Trophoblast cell (in vitro differentiated cells and primary cell): ENCODE measurements at regions not wholly inside any gene's neighbourhood (a gene's known extent, or its start where the extent isn't known, plus 50 kb on each side); places are given as distances from the start of the nearest gene placed in this dataset.

Experiments used
- DNase-seq, 2 donors: peaks; one replicate each; pipeline ENCODE4 v3.0.0-alpha.2; 2016
- H2AFZ ChIP-seq: 2 replicates; pipeline ENCODE4 v1.6.1; 2013; ENCODE audit warnings: low read length, moderate library complexity, mild to moderate bottlenecking; ENCODE audit not compliant: insufficient read depth, poor library complexity
- H2AK5ac ChIP-seq: 2 replicates; pipeline ENCODE4 v1.6.1; 2013; ENCODE audit warnings: mild to moderate bottlenecking, low read length
- H2BK120ac ChIP-seq: 2 replicates; pipeline ENCODE4 v1.6.1; 2013; ENCODE audit warnings: low read length, mild to moderate bottlenecking, moderate library complexity; ENCODE audit not compliant: insufficient read depth, poor library complexity
- H2BK12ac ChIP-seq: 2 replicates; pipeline ENCODE4 v1.6.1; 2013; ENCODE audit warnings: mild to moderate bottlenecking, low read length, moderate library complexity
- H2BK5ac ChIP-seq: 2 replicates; pipeline ENCODE4 v1.6.1; 2013; ENCODE audit warnings: low read length, low read depth, moderate library complexity, mild to moderate bottlenecking; ENCODE audit not compliant: poor library complexity
- H3K14ac ChIP-seq: 2 replicates; pipeline ENCODE4 v1.6.1; 2013; ENCODE audit warnings: mild to moderate bottlenecking, low read length
- H3K18ac ChIP-seq: 2 replicates; pipeline ENCODE4 v1.6.1; 2013; ENCODE audit warnings: mild to moderate bottlenecking, low read length
- H3K23ac ChIP-seq: 2 replicates; pipeline ENCODE4 v1.6.1; 2013; ENCODE audit warnings: low read length
- H3K27ac ChIP-seq: 2 replicates; pipeline ENCODE4 v1.5.1; 2013; ENCODE audit warnings: low read depth, mild to moderate bottlenecking, inconsistent platforms, low read length, moderate library complexity
- H3K27me3 ChIP-seq: 2 replicates; pipeline ENCODE4 v1.6.1; 2013; ENCODE audit warnings: inconsistent platforms, mild to moderate bottlenecking, low read length, moderate library complexity; ENCODE audit not compliant: insufficient read depth
- H3K36me3 ChIP-seq, 2 experiments: 1 replicate in 1 of 2; 2 replicates in 1 of 2; pipeline ENCODE4 v1.6.1; 2013; ENCODE audit warnings: low read length in 2 of 2, mild to moderate bottlenecking in 2 of 2, moderate library complexity in 1 of 2; ENCODE audit not compliant: insufficient read depth in 2 of 2, control insufficient read depth in 1 of 2
- H3K4ac ChIP-seq: 2 replicates; pipeline ENCODE4 v1.6.1; 2013; ENCODE audit warnings: low read depth, mild to moderate bottlenecking, low read length, moderate library complexity
- H3K4me1 ChIP-seq, 2 experiments: 1 replicate in 1 of 2; 2 replicates in 1 of 2; pipeline ENCODE4 v1.6.1; 2013; ENCODE audit warnings: low read length in 2 of 2, mild to moderate bottlenecking in 2 of 2, moderate library complexity in 1 of 2; ENCODE audit not compliant: insufficient read depth in 2 of 2, control insufficient read depth in 1 of 2
- H3K4me2 ChIP-seq: 2 replicates; pipeline ENCODE4 v1.6.1; 2013; ENCODE audit warnings: inconsistent platforms, mild to moderate bottlenecking, low read length, moderate library complexity
- H3K4me3 ChIP-seq: 2 replicates; pipeline ENCODE4 v1.5.1; 2013; ENCODE audit warnings: mild to moderate bottlenecking, low read depth, low read length, inconsistent platforms
- H3K79me1 ChIP-seq: one replicate; pipeline ENCODE4 v1.6.1; 2013; ENCODE audit warnings: low read length
- H3K79me2 ChIP-seq: 2 replicates; pipeline ENCODE4 v1.6.1; 2013; ENCODE audit warnings: low read length, mild to moderate bottlenecking; ENCODE audit not compliant: control insufficient read depth, insufficient read depth, poor library complexity
- H3K9ac ChIP-seq: 2 replicates; pipeline ENCODE4 v1.6.1; 2013; ENCODE audit warnings: mild to moderate bottlenecking, low read length
- H3K9me3 ChIP-seq: 2 replicates; pipeline ENCODE4 v1.6.1; 2013; ENCODE audit warnings: low read depth, mild to moderate bottlenecking, control low read depth, inconsistent platforms, low read length; ENCODE audit not compliant: insufficient read depth
- H4K12ac ChIP-seq: 2 replicates; pipeline ENCODE4 v1.6.1; 2013; ENCODE audit warnings: low read depth, mild to moderate bottlenecking, low read length, moderate library complexity
- H4K8ac ChIP-seq: 2 replicates; pipeline ENCODE4 v1.6.1; 2013; ENCODE audit warnings: low read depth, mild to moderate bottlenecking, low read length, moderate library complexity
- H4K91ac ChIP-seq: one replicate; pipeline ENCODE4 v1.6.1; 2013; ENCODE audit warnings: low read depth, mild to moderate bottlenecking, low read length, moderate library complexity
- WGBS: extraction: QIAGEN DNeasy Blood & Tissue Kit; methylation state at CpG from one replicate; pipeline ENCODE4 v1.1.7; 2013; ENCODE audit warnings: missing lambda C conversion rate; ENCODE audit not compliant: insufficient read length, insufficient coverage; ENCODE audit errors: extremely low coverage; 5-methylcytosine and 5-hydroxymethylcytosine counted together

DNA sequence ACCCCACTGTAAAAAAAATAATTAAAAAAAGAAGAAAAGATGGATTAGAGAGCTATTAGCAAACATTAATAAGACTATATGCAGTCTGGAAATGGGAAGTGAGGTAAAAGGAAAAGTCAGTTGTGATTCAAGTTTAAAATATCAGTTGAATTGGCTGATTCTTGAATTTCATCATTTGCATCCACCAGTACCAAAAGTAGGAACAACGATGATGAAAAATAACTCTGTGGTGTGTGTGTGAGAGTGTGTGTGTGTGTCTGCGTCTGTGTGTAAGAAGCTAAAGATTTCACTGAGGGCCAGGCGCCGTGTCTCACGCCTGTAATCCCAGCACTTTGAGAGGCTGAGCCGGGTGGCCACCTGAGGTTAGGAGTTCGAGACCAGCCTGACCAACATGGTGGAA is 56.0 kb upstream of the SLC4A7 start:
- Histone ChIP-seq H2BK5ac (no peak overlapping the region), H3K27me3 (no peaks in the 10 kb centered on the region), H2AFZ (no peak overlapping the region), H3K18ac (no peak overlapping the region), H2BK120ac (no peak overlapping the region), H3K36me3 (no peaks in the 10 kb centered on the region), H3K9me3 (no peaks in the 10 kb centered on the region), H3K23ac (no peak overlapping the region), H3K9ac (no peak overlapping the region), H2AK5ac (no peak overlapping the region), H3K14ac (no peak overlapping the region), H3K4me1 (peaks cover 0 to 2% of the 10 kb centered on the region in 2 experiments), H3K4ac (no peak overlapping the region), H3K4me2 (no peak overlapping the region), H3K27ac (no peak overlapping the region), H3K4me3 (no peak overlapping the region), H4K8ac (no peak overlapping the region), H3K79me2 (no peaks in the 10 kb centered on the region), H4K91ac (no peak overlapping the region), H2BK12ac (no peak overlapping the region), H3K79me1 (peaks cover 2% of the 10 kb centered on the region), H4K12ac (no peak overlapping the region)
- no CpG with 5 or more reads among the region's 7 CpGs for WGBS
- no peak for DNase-seq

DNA sequence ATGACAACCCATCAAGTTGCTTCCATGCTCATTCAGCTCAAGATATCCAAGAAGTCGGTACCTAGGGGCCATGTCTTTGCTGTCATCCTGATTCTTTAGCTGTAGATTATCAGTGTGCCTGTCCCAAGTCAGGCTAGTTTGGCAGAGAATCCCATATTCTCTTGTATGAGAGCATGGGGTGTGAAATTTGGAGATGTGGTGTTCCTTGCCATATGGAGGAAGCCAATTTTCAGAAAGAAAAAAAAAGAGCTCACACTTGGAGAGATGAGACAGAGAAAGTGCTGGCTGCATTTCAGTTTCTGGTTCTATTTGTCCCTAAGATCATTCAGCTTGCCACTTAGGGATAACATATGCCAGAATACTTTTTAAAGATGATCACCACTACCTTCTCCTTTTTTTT is 52.3 kb upstream of the SLC4A7 start:
- Histone ChIP-seq H3K27me3 (no peaks in the 10 kb centered on the region), H3K79me1 (peaks cover 4% of the 10 kb centered on the region), H2AFZ (no peak overlapping the region), H4K8ac (no peak overlapping the region), H3K4me3 (no peak overlapping the region), H2BK12ac (no peak overlapping the region), H3K9ac (no peak overlapping the region), H2AK5ac (no peak overlapping the region), H2BK120ac (no peak overlapping the region), H3K4me1 (peaks cover 4 to 5% of the 10 kb centered on the region in 2 experiments), H4K91ac (no peak overlapping the region), H3K4ac (no peak overlapping the region), H3K14ac (no peak overlapping the region), H3K9me3 (no peaks in the 10 kb centered on the region), H3K79me2 (no peaks in the 10 kb centered on the region), H3K23ac (no peak overlapping the region), H3K4me2 (no peak overlapping the region), H4K12ac (no peak overlapping the region), H3K27ac (peak overlapping the region; percentile 24), H3K36me3 (no peaks in the 10 kb centered on the region), H2BK5ac (no peak overlapping the region), H3K18ac (no peak overlapping the region)
- no peak for DNase-seq
- no CpG with 5 or more reads among the region's 1 CpG for WGBS

DNA sequence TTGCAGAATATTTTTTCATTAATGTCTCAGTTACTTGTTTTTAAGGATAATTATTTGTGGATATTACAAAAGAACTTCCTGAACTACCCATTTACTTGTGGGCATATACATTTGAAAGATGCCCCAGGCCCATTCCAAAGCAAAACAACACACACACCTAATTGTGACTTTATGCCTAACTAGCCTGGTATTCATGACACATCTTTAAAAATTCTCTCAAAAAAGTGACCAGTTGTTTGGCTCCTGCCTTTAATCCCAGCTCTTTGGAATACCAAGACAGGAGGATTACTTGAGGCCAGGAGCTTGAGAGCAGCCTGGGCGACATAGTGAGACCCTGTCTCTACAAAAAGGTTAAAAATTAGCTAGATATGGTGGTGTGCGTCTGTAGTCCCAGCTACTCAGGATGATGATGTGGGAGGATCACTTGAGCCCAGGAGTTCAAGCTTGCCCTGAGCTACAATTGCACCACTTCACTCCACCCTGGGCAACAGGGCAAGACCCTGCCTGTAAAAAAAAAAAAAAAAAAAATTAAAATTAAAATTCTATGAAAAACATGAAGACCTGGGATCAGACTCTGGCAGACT is 51.7 kb upstream of the SLC4A7 start:
- no peak overlapping the region for H3K4ac ChIP-seq
- peaks cover 4% of the 10 kb centered on the region for H3K79me1 ChIP-seq
- no peaks in the 10 kb centered on the region for H3K9me3 ChIP-seq
- no peaks in the 10 kb centered on the region for H3K36me3 ChIP-seq
- H3K14ac ChIP-seq, result no peak overlapping the region
- DNase-seq, result peak; percentile 66 to 92
- H3K18ac ChIP-seq, result no peak overlapping the region
- WGBS, result no CpG with 5 or more reads among the region's 2 CpGs
- H3K23ac ChIP-seq, result no peak overlapping the region
- H3K27ac ChIP-seq, result peak overlapping the region; percentile 24
- H2AK5ac ChIP-seq, result no peak overlapping the region
- no peak overlapping the region for H2AFZ ChIP-seq
- no peak overlapping the region for H3K4me2 ChIP-seq
- H2BK12ac ChIP-seq, result no peak overlapping the region
- H4K91ac ChIP-seq, result no peak overlapping the region
- no peak overlapping the region for H3K4me3 ChIP-seq
- H2BK120ac ChIP-seq, result no peak overlapping the region
- H3K79me2 ChIP-seq, result no peaks in the 10 kb centered on the region
- peaks cover 4 to 5% of the 10 kb centered on the region in 2 experiments for H3K4me1 ChIP-seq
- no peak overlapping the region for H3K9ac ChIP-seq
- no peak overlapping the region for H4K8ac ChIP-seq
- H2BK5ac ChIP-seq, result no peak overlapping the region
- no peak overlapping the region for H4K12ac ChIP-seq
- no peaks in the 10 kb centered on the region for H3K27me3 ChIP-seq

DNA sequence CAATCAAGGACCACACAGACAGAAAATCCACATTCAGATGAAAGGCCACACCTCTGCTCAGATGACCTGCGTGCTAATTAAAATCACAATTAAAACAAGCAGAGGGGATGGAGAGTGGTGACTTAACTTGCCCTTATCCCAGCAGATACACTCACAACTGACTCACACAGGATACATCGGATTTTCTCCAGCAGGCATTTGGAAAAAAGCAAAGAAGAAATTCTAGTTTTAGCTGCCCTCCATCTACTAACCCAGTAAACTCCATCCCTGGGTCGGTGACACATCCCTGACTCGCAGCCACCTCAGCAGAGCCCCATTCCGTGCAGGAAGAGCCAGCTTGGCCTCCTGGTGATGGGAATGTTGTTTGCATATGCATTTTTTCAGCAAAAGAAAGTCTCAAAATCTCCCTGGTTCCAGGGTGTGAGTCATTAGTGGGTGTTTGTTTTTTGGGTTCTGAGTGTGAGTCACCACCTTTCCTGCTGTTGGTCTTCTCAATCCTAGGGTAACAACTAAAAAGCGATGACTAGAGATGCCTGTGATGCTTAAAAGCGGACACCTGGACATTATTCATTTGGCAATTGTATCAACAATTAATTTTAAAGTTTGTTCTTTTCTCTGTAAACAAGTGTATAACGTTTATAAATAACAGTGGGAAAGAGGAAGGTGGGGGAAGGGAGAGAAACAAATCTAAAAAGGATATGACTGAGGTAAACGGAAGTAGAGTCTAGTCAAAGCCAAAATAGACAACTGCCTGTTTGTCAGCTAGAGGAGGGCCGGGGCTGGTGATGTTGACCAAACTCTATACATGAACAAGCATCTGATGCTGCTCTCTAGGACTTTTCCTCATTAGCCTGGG is 49.8 kb upstream of the SLC4A7 start:
- peak overlapping the region; percentile 18 for H2BK12ac ChIP-seq
- no peak overlapping the region for H3K14ac ChIP-seq
- peak overlapping the region; percentile 80 for H3K27ac ChIP-seq
- H3K18ac ChIP-seq, result no peak overlapping the region
- H3K4me3 ChIP-seq, result no peak overlapping the region
- no CpG with 5 or more reads among the region's 10 CpGs for WGBS
- H4K8ac ChIP-seq, result no peak overlapping the region
- DNase-seq, result peak; percentile 97 to 99
- no peak overlapping the region for H3K23ac ChIP-seq
- H2AFZ ChIP-seq, result no peak overlapping the region
- no peak overlapping the region for H2BK5ac ChIP-seq
- H2BK120ac ChIP-seq, result no peak overlapping the region
- no peak overlapping the region for H4K12ac ChIP-seq
- no peaks in the 10 kb centered on the region for H3K79me2 ChIP-seq
- H3K9me3 ChIP-seq, result no peaks in the 10 kb centered on the region
- peaks cover 4% of the 10 kb centered on the region for H3K79me1 ChIP-seq
- H3K4me2 ChIP-seq, result no peak overlapping the region
- H3K4me1 ChIP-seq, result peaks cover 4 to 5% of the 10 kb centered on the region in 2 experiments
- H3K4ac ChIP-seq, result no peak overlapping the region
- no peaks in the 10 kb centered on the region for H3K27me3 ChIP-seq
- no peaks in the 10 kb centered on the region for H3K36me3 ChIP-seq
- H4K91ac ChIP-seq, result peak overlapping the region; percentile 45
- no peak overlapping the region for H3K9ac ChIP-seq
- no peak overlapping the region for H2AK5ac ChIP-seq
